ENCODE measurements at regions not wholly inside any gene's neighbourhood (a gene's known extent, or its start where the extent isn't known, plus 50 kb on each side); places are given as distances from the start of the nearest gene placed in this dataset.

GRCh38 chr9:134262035-134262434 lies 64.2 kb upstream of the RXRA start:
- Histone ChIP-seq H3K27ac (ENCODE audit: control insufficient read depth, insufficient read depth) (no peak overlapping the region), H3K9ac (ENCODE audit: control insufficient read depth, insufficient read depth, low read length) (no peak overlapping the region), H3K4me2 (ENCODE audit: control insufficient read depth, insufficient read depth) (no peak overlapping the region), H3K9me3 (replicated peaks; ENCODE audit: control insufficient read depth, insufficient read depth, low read length) (no peaks in the 10 kb centered on the region), H3K4me3 (no peak overlapping the region), H2AFZ (ENCODE audit: control insufficient read depth, low read depth, low read length) (no peak overlapping the region), H3K36me3 (ENCODE audit: control insufficient read depth in 2 of 2, insufficient read depth in 2 of 2, low read length in 1 of 2) (no peaks in the 10 kb centered on the region), H4K20me1 (ENCODE audit: control insufficient read depth, insufficient read depth) (no peaks in the 10 kb centered on the region), H3K27me3 (replicated peaks in 1 of 2; ENCODE audit: control insufficient read depth in 2 of 2, insufficient read depth in 2 of 2, low read length in 1 of 2) (no peaks in the 10 kb centered on the region; a peak in 3 of 4 replicates), H3K79me2 (ENCODE audit: control insufficient read depth, insufficient read depth, low read length) (no peaks in the 10 kb centered on the region), H3K4me1 (ENCODE audit: control insufficient read depth, insufficient read depth, low read length) (no peaks in the 10 kb centered on the region)
- ChIA-PET SMC1A (ENCODE audit: uncharacterized antibody, unreplicated experiment) (no interaction called here), RAD21 (ENCODE audit: unreplicated experiment) (no interaction called here), CTCF (no interaction called here), POLR2A (no interaction called here)
- intact Hi-C loops (cut with micrococcal nuclease; ENCODE audit: unreplicated experiment) (no loop called here), in situ Hi-C loops (cut with MboI) (no loop called here)
- ATAC-seq, result no peak
- no peak for DNase-seq (ENCODE audit: low read depth, low spot score)
- BruUV-seq (replicated peaks), result no TSS peak
- WGBS (ENCODE audit: insufficient coverage, insufficient replicate concordance, low lambda C conversion rate, missing lambda C conversion rate), result 27% methylated on average over 8 of the region's 10 CpGs
- TF ChIP-seq IKZF2 (IDR thresholded peaks at IDR 0.05) (no peak), TCF3 (IDR thresholded peaks at IDR 0.05; ENCODE audit: borderline replicate concordance, insufficient read depth, low read depth, low read length) (no peak), JUND (IDR thresholded peaks at IDR 0.05; ENCODE audit: low read depth, low read length) (no peak), BHLHE40 (IDR thresholded peaks at IDR 0.05; ENCODE audit: borderline replicate concordance in 1 of 2, low read depth in 2 of 2, low read length in 1 of 2) (no peak)
- no peak for FAIRE-seq

- RAD21 ChIA-PET (ENCODE audit: unreplicated experiment), result no interaction called here
- intact Hi-C loops (cut with micrococcal nuclease; ENCODE audit: unreplicated experiment) (no loop called here), in situ Hi-C loops (cut with MboI) (no loop called here)
- POLR2A ChIA-PET, result interaction anchor here (0.5 kb wide), 1 partner anchor 24 kb away, joined by 3 read pairs; no protein-coding TSS in a partner anchor
- SMC1A ChIA-PET (ENCODE audit: uncharacterized antibody, unreplicated experiment), result no interaction called here
- BruUV-seq (replicated peaks), result no TSS peak
- Histone ChIP-seq H3K9ac (ENCODE audit: control insufficient read depth, insufficient read depth, low read length) (no peak overlapping the region), H3K4me3 (no peak overlapping the region), H2AFZ (ENCODE audit: control insufficient read depth, low read depth, low read length) (no peak overlapping the region), H3K9me3 (replicated peaks; ENCODE audit: control insufficient read depth, insufficient read depth, low read length) (no peaks in the 10 kb centered on the region), H3K4me2 (ENCODE audit: control insufficient read depth, insufficient read depth) (no peak overlapping the region), H3K27me3 (replicated peaks in 1 of 2; ENCODE audit: control insufficient read depth in 2 of 2, insufficient read depth in 2 of 2, low read length in 1 of 2) (no peaks in the 10 kb centered on the region; a peak in 3 of 4 replicates), H4K20me1 (ENCODE audit: control insufficient read depth, insufficient read depth) (no peaks in the 10 kb centered on the region), H3K36me3 (ENCODE audit: control insufficient read depth in 2 of 2, insufficient read depth in 2 of 2, low read length in 1 of 2) (no peaks in the 10 kb centered on the region), H3K79me2 (ENCODE audit: control insufficient read depth, insufficient read depth, low read length) (no peaks in the 10 kb centered on the region), H3K4me1 (ENCODE audit: control insufficient read depth, insufficient read depth, low read length) (peaks cover 9% of the 10 kb centered on the region), H3K27ac (ENCODE audit: control insufficient read depth, insufficient read depth) (no peak overlapping the region)
- TF ChIP-seq IKZF2 (IDR thresholded peaks at IDR 0.05) (no peak), RB1 (IDR thresholded peaks at IDR 0.05; ENCODE audit: borderline replicate concordance) (no peak), BHLHE40 (IDR thresholded peaks at IDR 0.05; ENCODE audit: borderline replicate concordance in 1 of 2, low read depth in 2 of 2, low read length in 1 of 2) (no peak), JUND (IDR thresholded peaks at IDR 0.05; ENCODE audit: low read depth, low read length) (no peak), POLR2A (IDR thresholded peaks at IDR 0.05; ENCODE audit: low read depth, low read length) (no peak)
- CTCF ChIA-PET, result no interaction called here
- ATAC-seq, result no peak
- FAIRE-seq, result no peak
- 39% methylated on average over 9 of the region's 11 CpGs for WGBS (ENCODE audit: insufficient coverage, insufficient replicate concordance, low lambda C conversion rate, missing lambda C conversion rate)
- no peak for DNase-seq (ENCODE audit: low read depth, low spot score)
Observed at GRCh38 chr9:134263596-134263995, 62.7 kb upstream of the RXRA start.

Measured in GM12878 (cell line).